ENCODE measurements at regions not wholly inside any gene's neighbourhood (a gene's known extent, or its start where the extent isn't known, plus 50 kb on each side); places are given as distances from the start of the nearest gene placed in this dataset.
"Not testable (repeated sequence)": the region's sequence is repeated elsewhere in the genome, so short reads cannot be mapped to it uniquely, and the experiment has no call there.

DNA sequence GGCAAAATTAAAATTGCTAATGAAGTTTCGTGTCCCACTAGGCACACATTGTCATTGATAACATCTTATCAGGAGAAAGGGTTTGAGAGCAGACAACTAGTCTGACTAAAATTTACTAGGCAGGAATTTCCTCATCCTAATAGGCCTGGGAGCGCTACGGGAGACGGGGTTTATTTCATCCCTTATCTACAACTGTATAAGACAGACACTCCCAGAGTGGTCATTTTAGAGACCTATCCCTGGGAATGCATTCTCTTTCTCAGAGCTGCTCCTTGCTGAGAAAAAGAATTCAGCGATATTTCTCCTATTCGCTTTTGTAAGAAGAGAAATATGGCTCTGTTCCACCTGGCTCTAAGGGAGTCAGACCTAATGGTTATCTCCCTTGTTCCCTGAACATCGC lies 191.8 kb downstream of the NDUFS4 start:
- TF ChIP-seq ZFP41 (tag by site-specific recombination; IDR thresholded peaks at IDR 0.05; ENCODE audit: borderline replicate concordance); KLF10 (tag by site-specific recombination; IDR thresholded peaks at IDR 0.05); ZBTB17 (tag by site-specific recombination; IDR thresholded peaks at IDR 0.05); ZNF791 (tag by site-specific recombination; IDR thresholded peaks at IDR 0.05); ZBTB7A (tag by site-specific recombination; IDR thresholded peaks at IDR 0.05; ENCODE audit: low read depth); ZNF785 (tag by site-specific recombination; IDR thresholded peaks at IDR 0.05); ZNF792 (tag by site-specific recombination; IDR thresholded peaks at IDR 0.05); ZNF24 (tag by site-specific recombination; IDR thresholded peaks at IDR 0.05); ZNF23 (tag by site-specific recombination; IDR thresholded peaks at IDR 0.05; ENCODE audit: borderline replicate concordance); ZNF391 (tag by site-specific recombination; IDR thresholded peaks at IDR 0.05; ENCODE audit: borderline replicate concordance, low read depth): not testable (repeated sequence)
- TF ChIP-seq, protein P1, sequence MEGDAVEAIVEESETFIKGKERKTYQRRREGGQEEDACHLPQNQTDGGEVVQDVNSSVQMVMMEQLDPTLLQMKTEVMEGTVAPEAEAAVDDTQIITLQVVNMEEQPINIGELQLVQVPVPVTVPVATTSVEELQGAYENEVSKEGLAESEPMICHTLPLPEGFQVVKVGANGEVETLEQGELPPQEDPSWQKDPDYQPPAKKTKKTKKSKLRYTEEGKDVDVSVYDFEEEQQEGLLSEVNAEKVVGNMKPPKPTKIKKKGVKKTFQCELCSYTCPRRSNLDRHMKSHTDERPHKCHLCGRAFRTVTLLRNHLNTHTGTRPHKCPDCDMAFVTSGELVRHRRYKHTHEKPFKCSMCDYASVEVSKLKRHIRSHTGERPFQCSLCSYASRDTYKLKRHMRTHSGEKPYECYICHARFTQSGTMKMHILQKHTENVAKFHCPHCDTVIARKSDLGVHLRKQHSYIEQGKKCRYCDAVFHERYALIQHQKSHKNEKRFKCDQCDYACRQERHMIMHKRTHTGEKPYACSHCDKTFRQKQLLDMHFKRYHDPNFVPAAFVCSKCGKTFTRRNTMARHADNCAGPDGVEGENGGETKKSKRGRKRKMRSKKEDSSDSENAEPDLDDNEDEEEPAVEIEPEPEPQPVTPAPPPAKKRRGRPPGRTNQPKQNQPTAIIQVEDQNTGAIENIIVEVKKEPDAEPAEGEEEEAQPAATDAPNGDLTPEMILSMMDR (tag by site-specific recombination; IDR thresholded peaks at IDR 0.05): not testable (repeated sequence)
- TF ChIP-seq, protein P2, sequence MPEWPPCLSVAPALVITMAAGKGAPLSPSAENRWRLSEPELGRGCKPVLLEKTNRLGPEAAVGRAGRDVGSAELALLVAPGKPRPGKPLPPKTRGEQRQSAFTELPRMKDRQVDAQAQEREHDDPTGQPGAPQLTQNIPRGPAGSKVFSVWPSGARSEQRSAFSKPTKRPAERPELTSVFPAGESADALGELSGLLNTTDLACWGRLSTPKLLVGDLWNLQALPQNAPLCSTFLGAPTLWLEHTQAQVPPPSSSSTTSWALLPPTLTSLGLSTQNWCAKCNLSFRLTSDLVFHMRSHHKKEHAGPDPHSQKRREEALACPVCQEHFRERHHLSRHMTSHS (tag by site-specific recombination; IDR thresholded peaks at IDR 0.05): not testable (repeated sequence)
- TF ChIP-seq, protein P3, sequence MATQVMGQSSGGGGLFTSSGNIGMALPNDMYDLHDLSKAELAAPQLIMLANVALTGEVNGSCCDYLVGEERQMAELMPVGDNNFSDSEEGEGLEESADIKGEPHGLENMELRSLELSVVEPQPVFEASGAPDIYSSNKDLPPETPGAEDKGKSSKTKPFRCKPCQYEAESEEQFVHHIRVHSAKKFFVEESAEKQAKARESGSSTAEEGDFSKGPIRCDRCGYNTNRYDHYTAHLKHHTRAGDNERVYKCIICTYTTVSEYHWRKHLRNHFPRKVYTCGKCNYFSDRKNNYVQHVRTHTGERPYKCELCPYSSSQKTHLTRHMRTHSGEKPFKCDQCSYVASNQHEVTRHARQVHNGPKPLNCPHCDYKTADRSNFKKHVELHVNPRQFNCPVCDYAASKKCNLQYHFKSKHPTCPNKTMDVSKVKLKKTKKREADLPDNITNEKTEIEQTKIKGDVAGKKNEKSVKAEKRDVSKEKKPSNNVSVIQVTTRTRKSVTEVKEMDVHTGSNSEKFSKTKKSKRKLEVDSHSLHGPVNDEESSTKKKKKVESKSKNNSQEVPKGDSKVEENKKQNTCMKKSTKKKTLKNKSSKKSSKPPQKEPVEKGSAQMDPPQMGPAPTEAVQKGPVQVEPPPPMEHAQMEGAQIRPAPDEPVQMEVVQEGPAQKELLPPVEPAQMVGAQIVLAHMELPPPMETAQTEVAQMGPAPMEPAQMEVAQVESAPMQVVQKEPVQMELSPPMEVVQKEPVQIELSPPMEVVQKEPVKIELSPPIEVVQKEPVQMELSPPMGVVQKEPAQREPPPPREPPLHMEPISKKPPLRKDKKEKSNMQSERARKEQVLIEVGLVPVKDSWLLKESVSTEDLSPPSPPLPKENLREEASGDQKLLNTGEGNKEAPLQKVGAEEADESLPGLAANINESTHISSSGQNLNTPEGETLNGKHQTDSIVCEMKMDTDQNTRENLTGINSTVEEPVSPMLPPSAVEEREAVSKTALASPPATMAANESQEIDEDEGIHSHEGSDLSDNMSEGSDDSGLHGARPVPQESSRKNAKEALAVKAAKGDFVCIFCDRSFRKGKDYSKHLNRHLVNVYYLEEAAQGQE (tag by site-specific recombination; IDR thresholded peaks at IDR 0.05): not testable (repeated sequence)
- TF ChIP-seq, protein P4, sequence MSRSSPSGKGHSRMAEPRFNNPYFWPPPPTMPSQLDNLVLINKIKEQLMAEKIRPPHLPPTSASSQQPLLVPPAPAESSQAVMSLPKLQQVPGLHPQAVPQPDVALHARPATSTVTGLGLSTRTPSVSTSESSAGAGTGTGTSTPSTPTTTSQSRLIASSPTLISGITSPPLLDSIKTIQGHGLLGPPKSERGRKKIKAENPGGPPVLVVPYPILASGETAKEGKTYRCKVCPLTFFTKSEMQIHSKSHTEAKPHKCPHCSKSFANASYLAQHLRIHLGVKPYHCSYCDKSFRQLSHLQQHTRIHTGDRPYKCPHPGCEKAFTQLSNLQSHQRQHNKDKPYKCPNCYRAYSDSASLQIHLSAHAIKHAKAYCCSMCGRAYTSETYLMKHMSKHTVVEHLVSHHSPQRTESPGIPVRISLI (tag by site-specific recombination; IDR thresholded peaks at IDR 0.05): not testable (repeated sequence)

All from HEK293 (cell line).